GM12878 (cell line): ENCODE measurements at regions not wholly inside any gene's neighbourhood (a gene's known extent, or its start where the extent isn't known, plus 50 kb on each side); places are given as distances from the start of the nearest gene placed in this dataset.

Experiments
- ATAC-seq: fragments of 200-7000 bp; cut with Tn5 transposase; 3 replicates; pipeline ENCODE4 v1.9.1; 2020; ENCODE audit warnings: mild to moderate bottlenecking, moderate library complexity
- BruUV-seq: library from RNA; stranded (reverse); fragments of 400-500 nt; replicated peaks from 2 replicates; lab custom pipeline; 2021; lab: Mats Ljungman, UMichigan
- CTCF ChIA-PET: fragments of 300-600 bp; sonication (Branson Sonifier 250); formaldehyde crosslinking; extraction: SDS; loops from one replicate; lab custom pipeline; 2021; ENCODE audit warnings: inconsistent platforms; lab: Yijun Ruan, JAX
- POLR2A ChIA-PET: fragments of 350-600 bp; formaldehyde crosslinking; extraction: SDS; loops from one replicate; lab custom pipeline; 2021; ENCODE audit warnings: inconsistent platforms; lab: Charles Lee
- RAD21 ChIA-PET: fragments of 300-600 bp; sonication (Branson Sonifier 250); formaldehyde crosslinking; loops from one replicate; lab custom pipeline; 2023; ENCODE audit warnings: antibody characterized with exemption; ENCODE audit not compliant: unreplicated experiment; lab: Charles Lee
- SMC1A ChIA-PET: fragments of 300-600 bp; sonication (Branson Sonifier 250); formaldehyde crosslinking; loops from one replicate; lab custom pipeline; 2023; ENCODE audit not compliant: unreplicated experiment, uncharacterized antibody; lab: Charles Lee
- DNase-seq: peaks from one replicate; pipeline ENCODE4 v3.0.0-alpha.2; 2011; ENCODE audit warnings: low read depth, low spot score
- FAIRE-seq: peaks from 3 replicates; lab custom pipeline; 2011; peaks lifted over from hg19 to GRCh38; lab: Jason Lieb, UNC
- H2AFZ ChIP-seq: 2 replicates; pipeline ENCODE4 v1.6.0; 2011; ENCODE audit warnings: low read depth, low read length, control low read depth; ENCODE audit not compliant: control insufficient read depth
- H3K27ac ChIP-seq: 2 replicates; pipeline ENCODE4 v1.5.1; 2011; ENCODE audit warnings: control low read depth; ENCODE audit not compliant: control insufficient read depth, insufficient read depth
- H3K27me3 ChIP-seq, 2 experiments: replicated peaks in 1 of 2; 2 replicates each; pipeline versions ENCODE4 v1.6.0 to v1.6.1; 2011; ENCODE audit warnings: low read length in 1 of 2; ENCODE audit not compliant: control insufficient read depth in 2 of 2, insufficient read depth in 2 of 2
- H3K36me3 ChIP-seq, 2 experiments: 2 replicates each; pipeline ENCODE4 v1.5.1; 2011; ENCODE audit warnings: low read length in 1 of 2; ENCODE audit not compliant: control insufficient read depth in 2 of 2, insufficient read depth in 2 of 2
- H3K4me1 ChIP-seq: 2 replicates; pipeline ENCODE4 v1.6.1; 2011; ENCODE audit warnings: mild to moderate bottlenecking, low read length, moderate library complexity, mixed read lengths; ENCODE audit not compliant: control insufficient read depth, insufficient read depth
- H3K4me2 ChIP-seq: 2 replicates; pipeline ENCODE4 v1.6.0; 2011; ENCODE audit warnings: control low read depth; ENCODE audit not compliant: control insufficient read depth, insufficient read depth
- H3K4me3 ChIP-seq: fragments of 200-600 bp; sonication (generic); 2 replicates; pipeline ENCODE4 v1.5.1; 2016
- H3K79me2 ChIP-seq: 2 replicates; pipeline ENCODE4 v1.6.0; 2011; ENCODE audit warnings: low read length; ENCODE audit not compliant: control insufficient read depth, insufficient read depth
- H3K9ac ChIP-seq: 2 replicates; pipeline ENCODE4 v1.8.0; 2011; ENCODE audit warnings: low read length, control low read depth, mixed read lengths; ENCODE audit not compliant: control insufficient read depth, insufficient read depth
- H3K9me3 ChIP-seq: replicated peaks from 3 replicates; pipeline ENCODE4 v1.5.1; 2011; ENCODE audit warnings: mild to moderate bottlenecking, low read length; ENCODE audit not compliant: control insufficient read depth, insufficient read depth
- H4K20me1 ChIP-seq: 2 replicates; pipeline ENCODE4 v1.6.0; 2011; ENCODE audit not compliant: control insufficient read depth, insufficient read depth
- BHLHE40 ChIP-seq, 2 experiments: fragments of 450-650 bp in 1 of 2; IDR thresholded peaks; 2 replicates each; pipeline ENCODE4 v1.6.1; 2011 to 2017; ENCODE audit warnings: low read depth in 2 of 2, borderline replicate concordance in 1 of 2, improper control_type of control experiment in 1 of 2, low read length in 1 of 2, mild to moderate bottlenecking in 1 of 2
- CREB1 ChIP-seq: IDR thresholded peaks from 2 replicates; pipeline ENCODE4 v1.6.1; 2012; ENCODE audit warnings: low read depth, mild to moderate bottlenecking, inconsistent platforms
- EP300 ChIP-seq, 2 experiments: fragments of 150-350 bp in 1 of 2; IDR thresholded peaks; 2 replicates each; pipeline ENCODE4 v1.6.1; 2011 to 2012; ENCODE audit warnings: low read depth in 2 of 2, low read length in 2 of 2, borderline replicate concordance in 1 of 2, improper control_type of control experiment in 1 of 2, inconsistent platforms in 1 of 2; ENCODE audit not compliant: control insufficient read depth in 1 of 2
- JUND ChIP-seq: IDR thresholded peaks from 2 replicates; pipeline ENCODE4 v1.6.1; 2012; ENCODE audit warnings: low read depth, mild to moderate bottlenecking, low read length, improper control_type of control experiment, moderate library complexity
- MTA3 ChIP-seq: IDR thresholded peaks from 2 replicates; pipeline ENCODE4 v1.6.1; 2012; ENCODE audit warnings: low read length, inconsistent platforms, borderline replicate concordance
- PAX8 ChIP-seq: fragments of 450-650 bp; IDR thresholded peaks from 2 replicates; pipeline ENCODE4 v1.6.1; 2017; ENCODE audit warnings: mild to moderate bottlenecking, moderate library complexity
- POLR2AphosphoS2 ChIP-seq: IDR thresholded peaks from 2 replicates; pipeline ENCODE4 v1.6.1; 2011; ENCODE audit warnings: low read depth, mild to moderate bottlenecking, low read length, improper control_type of control experiment, moderate library complexity
- TAF1 ChIP-seq: IDR thresholded peaks from 2 replicates; pipeline ENCODE4 v1.6.1; 2011; ENCODE audit warnings: mild to moderate bottlenecking, low read depth, low read length, borderline replicate concordance
- TCF12 ChIP-seq: IDR thresholded peaks from 2 replicates; pipeline ENCODE4 v1.6.1; 2011; ENCODE audit warnings: low read depth, mild to moderate bottlenecking, low read length
- whole genome bisulfite sequencing: methylation state at CpG from one replicate; pipeline ENCODE4 v1.1.6; 2016; ENCODE audit warnings: low lambda C conversion rate; ENCODE audit not compliant: insufficient replicate concordance, insufficient coverage; ENCODE audit errors: missing lambda C conversion rate; 5-methylcytosine and 5-hydroxymethylcytosine counted together
- in situ Hi-C: fragments of 300-500 bp; cut with MboI; formaldehyde crosslinking; loops from 9 replicates; pipeline ENCODE4 v1.14.3; 2018; ENCODE audit warnings: mixed read lengths
- intact Hi-C: fragments of 100-400 bp; cut with micrococcal nuclease; formaldehyde crosslinking; loops from one replicate; pipeline ENCODE4 v1.14.2; 2022; ENCODE audit not compliant: unreplicated experiment
- TF ChIP-seq, protein P1 (sequence below): fragments of 450-650 bp; IDR thresholded peaks from 2 replicates; pipeline ENCODE4 v1.6.1; 2017; ENCODE audit warnings: borderline replicate concordance

DNA sequence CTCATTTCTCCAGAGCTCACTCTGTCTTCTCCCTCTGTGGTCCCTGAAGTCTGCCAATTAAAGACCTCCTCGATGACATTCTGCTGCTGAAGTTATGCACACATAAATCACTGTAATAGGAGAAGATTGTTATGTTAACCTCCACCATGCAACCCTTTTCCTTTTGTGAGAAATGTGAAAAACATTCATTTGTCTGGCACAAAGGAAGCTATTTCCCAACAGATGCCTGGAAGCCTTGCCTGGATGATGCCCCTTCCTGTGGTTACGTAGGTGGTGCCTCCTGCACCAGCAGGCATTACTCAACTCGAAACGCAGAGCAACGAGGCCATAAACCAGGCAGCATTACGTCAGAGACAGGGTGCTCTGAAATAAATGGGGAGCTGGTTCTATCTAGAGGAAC is 327.4 kb upstream of the ZNF507 start:
- 0% methylated on average over 6 of the region's 6 CpGs for WGBS
- no peak overlapping the region for H3K4me2 ChIP-seq
- H3K9me3 ChIP-seq = no peaks in the 10 kb centered on the region; the same call in 2 of the 3 replicates
- no peaks in the 10 kb centered on the region for H3K79me2 ChIP-seq
- DNase-seq (no peak), FAIRE-seq (no peak), ATAC-seq (no peak)
- no peaks in the 10 kb centered on the region for H3K36me3 ChIP-seq
- H4K20me1 ChIP-seq = no peaks in the 10 kb centered on the region
- BruUV-seq = no TSS peak
- intact Hi-C loops = no loop called here
- no peaks in the 10 kb centered on the region for H3K4me1 ChIP-seq
- no peak overlapping the region for H2AFZ ChIP-seq
- CTCF ChIA-PET = no interaction called here
- TF ChIP-seq, protein P1, sequence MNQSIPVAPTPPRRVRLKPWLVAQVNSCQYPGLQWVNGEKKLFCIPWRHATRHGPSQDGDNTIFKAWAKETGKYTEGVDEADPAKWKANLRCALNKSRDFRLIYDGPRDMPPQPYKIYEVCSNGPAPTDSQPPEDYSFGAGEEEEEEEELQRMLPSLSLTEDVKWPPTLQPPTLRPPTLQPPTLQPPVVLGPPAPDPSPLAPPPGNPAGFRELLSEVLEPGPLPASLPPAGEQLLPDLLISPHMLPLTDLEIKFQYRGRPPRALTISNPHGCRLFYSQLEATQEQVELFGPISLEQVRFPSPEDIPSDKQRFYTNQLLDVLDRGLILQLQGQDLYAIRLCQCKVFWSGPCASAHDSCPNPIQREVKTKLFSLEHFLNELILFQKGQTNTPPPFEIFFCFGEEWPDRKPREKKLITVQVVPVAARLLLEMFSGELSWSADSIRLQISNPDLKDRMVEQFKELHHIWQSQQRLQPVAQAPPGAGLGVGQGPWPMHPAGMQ = no peak
- TF ChIP-seq PAX8 = no peak
- no peak for TF ChIP-seq TCF12
- SMC1A ChIA-PET = no interaction called here
- POLR2A ChIA-PET = no interaction called here
- H3K27me3 ChIP-seq = no peaks in the 10 kb centered on the region
- in situ Hi-C loops = no loop called here
- RAD21 ChIA-PET = no interaction called here
- no peak overlapping the region for H3K9ac ChIP-seq
- no peak overlapping the region for H3K4me3 ChIP-seq
- no peak overlapping the region for H3K27ac ChIP-seq

DNA sequence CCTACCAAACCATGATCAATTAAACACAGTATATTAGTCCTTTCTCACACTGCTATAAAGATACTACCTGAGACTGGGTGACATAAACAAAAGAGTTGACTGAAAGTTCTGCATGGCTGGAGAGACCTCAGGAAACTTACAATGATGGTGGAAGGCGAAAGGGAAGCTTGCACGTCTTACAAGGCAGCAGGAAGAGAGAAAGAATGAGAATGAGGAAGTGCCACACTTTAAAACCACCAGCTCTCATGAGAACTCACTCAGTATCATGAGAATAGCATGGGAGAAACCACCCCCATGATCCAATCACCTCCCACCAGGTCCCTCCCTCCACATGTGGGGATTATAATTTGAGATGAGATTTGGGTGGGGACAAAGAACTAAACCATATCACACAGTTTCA is 324.9 kb upstream of the ZNF507 start:
- CTCF ChIA-PET = no interaction called here
- BruUV-seq = no TSS peak
- in situ Hi-C loops (no loop called here), intact Hi-C loops (no loop called here)
- no peaks in the 10 kb centered on the region for H3K36me3 ChIP-seq
- no peaks in the 10 kb centered on the region for H3K27me3 ChIP-seq
- H3K79me2 ChIP-seq = no peaks in the 10 kb centered on the region
- SMC1A ChIA-PET = no interaction called here
- no peaks in the 10 kb centered on the region for H4K20me1 ChIP-seq
- no peak for TF ChIP-seq TAF1
- TF ChIP-seq JUND = no peak
- TF ChIP-seq EP300 (IDR thresholded peaks at IDR 0.05; ENCODE audit: borderline replicate concordance in 1 of 2, control insufficient read depth in 1 of 2, low read depth in 2 of 2, low read length in 2 of 2) = no peak
- no peak for TF ChIP-seq MTA3
- no peak for TF ChIP-seq BHLHE40 (IDR thresholded peaks at IDR 0.05; ENCODE audit: borderline replicate concordance in 1 of 2, low read depth in 2 of 2, low read length in 1 of 2)
- TF ChIP-seq CREB1 = no peak
- no peak for TF ChIP-seq POLR2AphosphoS2
- no peak for TF ChIP-seq TCF12
- H3K27ac ChIP-seq = no peak overlapping the region
- DNase-seq (no peak), FAIRE-seq (no peak), ATAC-seq (no peak)
- WGBS = 29% methylated on average over 2 of the region's 2 CpGs
- no peak overlapping the region for H3K4me3 ChIP-seq
- no peak overlapping the region for H2AFZ ChIP-seq
- H3K4me2 ChIP-seq = no peak overlapping the region
- no peaks in the 10 kb centered on the region; the same call in 2 of the 3 replicates for H3K9me3 ChIP-seq
- H3K9ac ChIP-seq = no peak overlapping the region
- RAD21 ChIA-PET = no interaction called here
- no peaks in the 10 kb centered on the region for H3K4me1 ChIP-seq
- POLR2A ChIA-PET = no interaction called here
